Mesodermal cell (in vitro differentiated cells): ENCODE measurements at regions not wholly inside any gene's neighbourhood (a gene's known extent, or its start where the extent isn't known, plus 50 kb on each side); places are given as distances from the start of the nearest gene placed in this dataset.
A peak's percentile ranks its signal among the peaks of the same experiment; 100 is the strongest.
"Not testable (repeated sequence)": the region's sequence is repeated elsewhere in the genome, so short reads cannot be mapped to it uniquely, and the experiment has no call there.

Experiments
- H3K27ac ChIP-seq: 2 replicates; pipeline ENCODE4 v1.7.0; 2013; ENCODE audit warnings: mild to moderate bottlenecking, low read depth, low read length, moderate library complexity; ENCODE audit not compliant: severe bottlenecking
- H3K36me3 ChIP-seq: 2 replicates; pipeline ENCODE4 v1.7.1; 2013; ENCODE audit warnings: mild to moderate bottlenecking, low read length, moderate library complexity; ENCODE audit not compliant: control insufficient read depth, insufficient read depth
- H3K4me1 ChIP-seq: one replicate; pipeline ENCODE4 v1.7.1; 2013; ENCODE audit warnings: mild to moderate bottlenecking, low read length; ENCODE audit not compliant: insufficient read depth, control insufficient read depth, poor library complexity, severe bottlenecking
- H3K4me3 ChIP-seq: 2 replicates; pipeline ENCODE4 v1.7.0; 2013; ENCODE audit warnings: low read length, control low read depth, mild to moderate bottlenecking; ENCODE audit not compliant: insufficient read depth, poor library complexity, severe bottlenecking; ENCODE audit errors: extremely low read depth
- H3K9me3 ChIP-seq: 2 replicates; pipeline ENCODE4 v1.7.1; 2013; ENCODE audit warnings: mild to moderate bottlenecking, low read length, moderate library complexity; ENCODE audit not compliant: control insufficient read depth
- WGBS, 2 experiments: methylation state at CpG; one replicate each; pipeline ENCODE4 v1.1.5; 2013; ENCODE audit warnings: missing lambda C conversion rate in 2 of 2; ENCODE audit not compliant: insufficient coverage in 2 of 2; 5-methylcytosine and 5-hydroxymethylcytosine counted together

GRCh38 chr7:54226030-54226429 lies 316.1 kb upstream of the VSTM2A start:
- not testable (repeated sequence) for H3K4me1 ChIP-seq, H3K9me3 ChIP-seq, H3K4me3 ChIP-seq, H3K27ac ChIP-seq, H3K36me3 ChIP-seq

- H3K9me3 ChIP-seq = no peaks in the 10 kb centered on the region
- H3K27ac ChIP-seq = no peak overlapping the region
- no peaks in the 10 kb centered on the region for H3K36me3 ChIP-seq
- 91 to 98% methylated on average over 4 of the region's 6 CpGs for WGBS, 2 experiments
- no peak overlapping the region for H3K4me3 ChIP-seq
- H3K4me1 ChIP-seq = no peaks in the 10 kb centered on the region
Observed at GRCh38 chr7:54242776-54243175, 299.4 kb upstream of the VSTM2A start.

- no peak overlapping the region for H3K4me3 ChIP-seq
- no CpG with 5 or more reads among the region's 1 CpG for WGBS, 2 experiments
- H3K36me3 ChIP-seq = no peaks in the 10 kb centered on the region
- no peak overlapping the region for H3K27ac ChIP-seq
- H3K9me3 ChIP-seq = no peaks in the 10 kb centered on the region
- no peaks in the 10 kb centered on the region for H3K4me1 ChIP-seq
Observed at GRCh38 chr7:54245020-54245419, 297.2 kb upstream of the VSTM2A start.

- H3K4me1 ChIP-seq = no peaks in the 10 kb centered on the region
- H3K9me3 ChIP-seq = no peaks in the 10 kb centered on the region
- H3K27ac ChIP-seq = no peak overlapping the region
- no peak overlapping the region for H3K4me3 ChIP-seq
- no peaks in the 10 kb centered on the region for H3K36me3 ChIP-seq
- WGBS, 2 experiments = no CpG with 5 or more reads among the region's 3 CpGs
Observed at GRCh38 chr7:54249686-54250085, 292.5 kb upstream of the VSTM2A start.

GRCh38 chr7:54252256-54253035 lies 289.7 kb upstream of the VSTM2A start:
- WGBS, 2 experiments = 83 to 94% methylated on average over 1 to 2 of the region's 7 CpGs
- no peak overlapping the region for H3K4me3 ChIP-seq
- H3K36me3 ChIP-seq = no peaks in the 10 kb centered on the region
- no peaks in the 10 kb centered on the region for H3K9me3 ChIP-seq
- H3K4me1 ChIP-seq = no peaks in the 10 kb centered on the region
- H3K27ac ChIP-seq = no peak overlapping the region

- Histone ChIP-seq H3K4me3 (no peak overlapping the region), H3K9me3 (no peaks in the 10 kb centered on the region), H3K27ac (no peak overlapping the region), H3K36me3 (no peaks in the 10 kb centered on the region), H3K4me1 (no peaks in the 10 kb centered on the region)
- 96% methylated on average over 4 of the region's 5 CpGs; no CpG with 5 or more reads in 1 of the 2 experiments for WGBS, 2 experiments
Observed at GRCh38 chr7:54253036-54253373, 289.2 kb upstream of the VSTM2A start.

GRCh38 chr7:54255242-54255641 lies 286.9 kb upstream of the VSTM2A start:
- Histone ChIP-seq H3K36me3 (no peaks in the 10 kb centered on the region), H3K4me1 (no peaks in the 10 kb centered on the region), H3K9me3 (no peaks in the 10 kb centered on the region), H3K4me3 (no peak overlapping the region), H3K27ac (no peak overlapping the region)
- WGBS, 2 experiments = 83% methylated on average over 1 of the region's 1 CpG; no CpG with 5 or more reads in 1 of the 2 experiments

- Histone ChIP-seq H3K4me1 (no peaks in the 10 kb centered on the region), H3K36me3 (no peaks in the 10 kb centered on the region), H3K4me3 (no peak overlapping the region), H3K27ac (no peak overlapping the region), H3K9me3 (no peaks in the 10 kb centered on the region)
- 89 to 94% methylated on average over 3 to 7 of the region's 9 CpGs for WGBS, 2 experiments
Observed at GRCh38 chr7:54259185-54259584, 283.0 kb upstream of the VSTM2A start.

GRCh38 chr7:54260941-54261371 lies 281.2 kb upstream of the VSTM2A start:
- Histone ChIP-seq H3K4me1 (no peaks in the 10 kb centered on the region), H3K27ac (no peak overlapping the region), H3K36me3 (no peaks in the 10 kb centered on the region), H3K4me3 (no peak overlapping the region), H3K9me3 (no peaks in the 10 kb centered on the region)
- 100% methylated on average over 1 of the region's 1 CpG; no CpG with 5 or more reads in 1 of the 2 experiments for WGBS, 2 experiments

- WGBS, 2 experiments = 40 to 47% methylated on average over 1 of the region's 1 CpG
- Histone ChIP-seq H3K9me3 (no peaks in the 10 kb centered on the region), H3K27ac (no peak overlapping the region), H3K4me1 (no peaks in the 10 kb centered on the region), H3K36me3 (no peaks in the 10 kb centered on the region), H3K4me3 (no peak overlapping the region)
Observed at GRCh38 chr7:54278847-54279246, 263.3 kb upstream of the VSTM2A start.

GRCh38 chr7:54292171-54292925 lies 249.8 kb upstream of the VSTM2A start:
- Histone ChIP-seq H3K4me1 (no peaks in the 10 kb centered on the region), H3K36me3 (no peaks in the 10 kb centered on the region), H3K9me3 (peaks cover 6% of the 10 kb centered on the region), H3K4me3 (no peak overlapping the region), H3K27ac (peak overlapping the region; percentile 23)
- WGBS, 2 experiments = 43 to 44% methylated on average over 2 of the region's 8 CpGs
